ENCODE measurements at regions not wholly inside any gene's neighbourhood (a gene's known extent, or its start where the extent isn't known, plus 50 kb on each side); places are given as distances from the start of the nearest gene placed in this dataset.

DNA sequence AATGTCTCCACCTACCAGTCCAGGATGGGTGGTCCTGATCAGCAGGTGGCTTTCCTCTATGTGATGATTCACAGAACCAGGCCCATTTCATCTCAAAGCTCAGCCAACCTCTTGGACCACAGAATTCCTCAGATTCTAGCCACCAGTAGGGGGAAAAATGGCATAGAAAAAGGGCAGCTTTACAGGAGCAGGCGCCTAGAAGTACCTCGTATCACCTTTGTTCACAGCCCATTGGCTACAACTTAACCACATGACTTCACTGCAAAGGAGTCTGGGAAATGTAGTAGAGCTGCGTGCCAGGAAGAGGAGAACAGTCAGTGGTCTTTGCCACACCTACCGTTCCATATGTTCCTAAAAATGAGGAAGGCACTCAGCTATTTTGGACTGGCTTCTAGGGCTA is 62.8 kb upstream of the DTNA start:
- no peak for DNase-seq
- no peaks in the 10 kb centered on the region for H3K9me3 ChIP-seq (ENCODE audit: severe bottlenecking)
- H3K27ac ChIP-seq = no peak overlapping the region
- no peaks in the 10 kb centered on the region for H3K27me3 ChIP-seq (ENCODE audit: insufficient read depth, low read depth, severe bottlenecking)
- TF ChIP-seq, protein P1, sequence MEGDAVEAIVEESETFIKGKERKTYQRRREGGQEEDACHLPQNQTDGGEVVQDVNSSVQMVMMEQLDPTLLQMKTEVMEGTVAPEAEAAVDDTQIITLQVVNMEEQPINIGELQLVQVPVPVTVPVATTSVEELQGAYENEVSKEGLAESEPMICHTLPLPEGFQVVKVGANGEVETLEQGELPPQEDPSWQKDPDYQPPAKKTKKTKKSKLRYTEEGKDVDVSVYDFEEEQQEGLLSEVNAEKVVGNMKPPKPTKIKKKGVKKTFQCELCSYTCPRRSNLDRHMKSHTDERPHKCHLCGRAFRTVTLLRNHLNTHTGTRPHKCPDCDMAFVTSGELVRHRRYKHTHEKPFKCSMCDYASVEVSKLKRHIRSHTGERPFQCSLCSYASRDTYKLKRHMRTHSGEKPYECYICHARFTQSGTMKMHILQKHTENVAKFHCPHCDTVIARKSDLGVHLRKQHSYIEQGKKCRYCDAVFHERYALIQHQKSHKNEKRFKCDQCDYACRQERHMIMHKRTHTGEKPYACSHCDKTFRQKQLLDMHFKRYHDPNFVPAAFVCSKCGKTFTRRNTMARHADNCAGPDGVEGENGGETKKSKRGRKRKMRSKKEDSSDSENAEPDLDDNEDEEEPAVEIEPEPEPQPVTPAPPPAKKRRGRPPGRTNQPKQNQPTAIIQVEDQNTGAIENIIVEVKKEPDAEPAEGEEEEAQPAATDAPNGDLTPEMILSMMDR (IDR thresholded peaks at IDR 0.05; ENCODE audit: low read depth, low read length) = no peak
- H3K36me3 ChIP-seq = no peaks in the 10 kb centered on the region
- H3K4me3 ChIP-seq (ENCODE audit: low read depth, low read length) = no peak overlapping the region

DNA sequence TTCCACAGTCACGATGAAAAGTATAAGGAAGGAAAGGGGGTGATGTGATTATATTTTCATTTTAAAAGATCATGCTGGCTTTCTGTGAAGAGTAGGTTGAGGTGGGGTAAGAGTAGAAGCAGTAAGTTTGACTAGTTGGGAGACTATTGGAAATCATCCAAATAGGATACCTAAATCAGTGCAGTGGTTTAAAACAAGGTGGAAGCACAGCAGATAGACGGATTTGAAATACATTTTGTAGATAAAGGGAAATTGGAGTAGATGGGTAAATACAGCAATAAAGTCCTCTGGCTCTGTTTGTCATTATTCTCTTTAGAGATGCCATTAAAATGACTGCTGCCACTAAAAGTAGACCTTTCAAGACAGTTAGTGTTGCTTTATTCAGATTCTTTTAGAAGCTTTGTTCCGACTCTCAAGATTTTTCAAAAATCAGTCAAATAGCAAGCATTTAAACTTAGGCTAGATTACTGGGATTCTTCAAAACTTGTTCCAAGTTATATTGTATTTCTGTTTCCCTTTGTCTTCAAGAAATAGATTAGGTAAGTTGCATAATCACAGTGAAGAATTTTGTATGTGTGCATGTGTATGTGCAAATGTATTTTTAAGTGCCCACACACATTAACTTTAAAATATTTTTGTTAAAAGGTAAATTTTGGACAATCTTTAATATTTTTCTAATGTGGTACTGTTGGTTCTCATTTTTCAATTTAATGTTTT is 61.7 kb upstream of the DTNA start:
- Histone ChIP-seq H3K27me3 (ENCODE audit: insufficient read depth, low read depth, severe bottlenecking) (no peaks in the 10 kb centered on the region), H3K4me3 (ENCODE audit: low read depth, low read length) (no peak overlapping the region), H3K27ac (no peak overlapping the region), H3K9me3 (ENCODE audit: severe bottlenecking) (no peaks in the 10 kb centered on the region), H3K36me3 (no peaks in the 10 kb centered on the region)
- TF ChIP-seq, protein P1 (IDR thresholded peaks at IDR 0.05; ENCODE audit: low read depth, low read length) = no peak
- no peak for DNase-seq

DNA sequence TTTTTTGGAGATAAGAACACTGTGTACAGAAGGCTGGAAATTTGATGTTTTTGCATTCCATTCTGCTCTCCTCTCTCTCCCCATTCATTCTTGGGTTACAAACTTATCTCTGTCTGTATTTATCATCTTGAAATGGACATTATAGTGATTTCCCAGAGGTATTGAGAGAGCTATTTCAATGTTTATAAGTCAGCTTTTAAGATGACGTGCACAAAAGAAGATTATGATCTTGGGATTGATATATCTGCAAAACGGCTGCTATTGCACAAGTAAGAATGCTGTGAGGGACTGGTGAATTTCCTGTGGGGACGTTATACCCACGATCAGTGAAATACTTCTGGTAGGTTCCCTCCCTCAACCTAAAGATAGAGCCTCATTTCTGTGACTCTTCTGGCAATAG is 61.0 kb upstream of the DTNA start:
- no peak overlapping the region for H3K27ac ChIP-seq
- H3K4me3 ChIP-seq (ENCODE audit: low read depth, low read length) = no peak overlapping the region
- no peaks in the 10 kb centered on the region for H3K36me3 ChIP-seq
- no peaks in the 10 kb centered on the region for H3K9me3 ChIP-seq (ENCODE audit: severe bottlenecking)
- TF ChIP-seq, protein P1 (IDR thresholded peaks at IDR 0.05; ENCODE audit: low read depth, low read length) = no peak
- no peak for DNase-seq
- no peaks in the 10 kb centered on the region for H3K27me3 ChIP-seq (ENCODE audit: insufficient read depth, low read depth, severe bottlenecking)

DNA sequence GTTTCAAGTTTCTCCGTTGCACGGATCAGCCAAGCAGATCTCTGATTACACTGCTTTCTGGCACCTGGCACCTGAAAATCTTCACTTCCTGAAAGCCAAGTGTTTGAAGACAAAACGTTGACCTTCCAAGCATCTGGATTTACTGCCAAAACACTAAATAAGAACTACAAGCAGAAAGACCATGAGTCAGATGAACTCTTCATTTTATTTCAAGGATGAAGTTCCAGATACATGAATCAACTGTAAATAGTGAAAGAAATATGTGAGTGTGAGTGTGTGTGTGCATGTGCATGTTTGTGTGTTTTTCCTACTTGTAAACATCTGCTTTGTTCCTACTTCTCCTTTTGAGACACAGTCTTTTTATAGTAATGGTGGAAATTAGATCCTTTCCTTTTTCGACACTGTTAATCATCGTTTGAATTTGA is 60.0 kb upstream of the DTNA start:
- no peak for DNase-seq
- H3K9me3 ChIP-seq (ENCODE audit: severe bottlenecking) = no peaks in the 10 kb centered on the region
- TF ChIP-seq, protein P1 (IDR thresholded peaks at IDR 0.05; ENCODE audit: low read depth, low read length) = no peak
- no peaks in the 10 kb centered on the region for H3K27me3 ChIP-seq (ENCODE audit: insufficient read depth, low read depth, severe bottlenecking)
- no peak overlapping the region for H3K4me3 ChIP-seq (ENCODE audit: low read depth, low read length)
- H3K27ac ChIP-seq = no peak overlapping the region
- no peaks in the 10 kb centered on the region for H3K36me3 ChIP-seq

DNA sequence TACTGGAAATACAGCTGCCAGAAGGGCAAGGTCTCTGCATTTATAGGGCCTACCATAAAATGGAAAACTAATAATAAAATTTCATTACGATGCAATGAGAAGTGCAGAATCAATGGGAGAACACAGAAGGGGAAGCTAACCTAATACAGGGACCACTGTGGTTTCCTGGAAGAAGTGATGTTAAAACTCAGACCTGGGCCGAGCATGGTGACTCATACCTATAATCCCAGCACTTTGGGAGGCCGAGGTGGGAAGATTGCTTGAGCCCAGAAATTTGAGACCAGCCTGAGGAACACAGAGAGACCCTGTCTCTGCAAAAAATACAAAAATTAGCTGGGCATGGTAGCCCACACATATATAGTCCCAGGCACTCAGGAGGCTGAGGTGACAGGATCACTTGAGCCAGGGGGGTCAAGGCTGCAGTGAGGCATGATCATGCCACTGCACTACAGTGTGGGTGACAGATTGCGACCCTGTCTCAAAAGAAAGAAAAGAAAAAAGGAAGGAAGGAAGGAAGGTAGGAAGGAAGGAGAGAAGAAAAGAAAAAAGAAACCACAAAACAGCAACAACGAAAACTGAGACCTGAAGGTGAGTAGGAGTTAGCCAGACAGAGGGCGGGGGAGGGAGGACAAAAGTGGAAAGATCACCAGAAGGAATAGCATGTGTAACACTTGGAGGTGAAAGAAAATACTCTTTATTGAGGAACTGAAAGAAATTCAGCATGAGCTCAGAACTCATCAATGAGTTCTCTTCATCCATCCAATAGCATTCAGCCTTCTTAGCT is 58.3 kb upstream of the DTNA start:
- no peak for DNase-seq
- no peak overlapping the region for H3K27ac ChIP-seq
- H3K4me3 ChIP-seq (ENCODE audit: low read depth, low read length) = no peak overlapping the region
- H3K36me3 ChIP-seq = no peaks in the 10 kb centered on the region
- no peaks in the 10 kb centered on the region for H3K27me3 ChIP-seq (ENCODE audit: insufficient read depth, low read depth, severe bottlenecking)
- H3K9me3 ChIP-seq (ENCODE audit: severe bottlenecking) = no peaks in the 10 kb centered on the region
- TF ChIP-seq, protein P1 (IDR thresholded peaks at IDR 0.05; ENCODE audit: low read depth, low read length) = no peak
